ENCODE measurements at regions not wholly inside any gene's neighbourhood (a gene's known extent, or its start where the extent isn't known, plus 50 kb on each side); places are given as distances from the start of the nearest gene placed in this dataset.

DNA sequence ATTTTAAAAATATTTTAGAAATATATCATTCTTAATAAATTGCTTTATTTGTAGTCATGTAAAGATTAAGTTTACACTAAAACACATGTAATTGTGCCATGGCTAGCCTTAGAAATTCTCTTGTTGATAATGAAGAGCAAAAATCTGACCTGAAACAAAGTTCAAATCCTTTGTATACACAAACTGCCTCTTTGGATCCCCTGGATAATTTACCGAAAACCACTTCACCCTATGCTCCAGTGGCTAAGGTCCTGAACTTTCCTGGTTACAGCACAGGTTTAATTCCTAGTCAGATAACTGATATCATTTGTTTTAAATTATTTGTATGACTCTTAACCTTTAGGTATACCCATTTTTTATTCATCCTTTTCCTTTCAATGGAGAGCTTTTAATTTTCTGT is 1093.2 kb upstream of the ADGRL4 start:
- H3K4me3 Mint-ChIP-seq (ENCODE audit: low read depth, unreplicated experiment): no peak overlapping the region
- BruUV-seq (replicated peaks): no TSS peak
- H3K36me3 Mint-ChIP-seq (ENCODE audit: insufficient read depth, unreplicated experiment): no peaks in the 10 kb centered on the region
- no peaks in the 10 kb centered on the region for H3K27me3 Mint-ChIP-seq (ENCODE audit: unreplicated experiment)
- TF ChIP-seq, protein P1, sequence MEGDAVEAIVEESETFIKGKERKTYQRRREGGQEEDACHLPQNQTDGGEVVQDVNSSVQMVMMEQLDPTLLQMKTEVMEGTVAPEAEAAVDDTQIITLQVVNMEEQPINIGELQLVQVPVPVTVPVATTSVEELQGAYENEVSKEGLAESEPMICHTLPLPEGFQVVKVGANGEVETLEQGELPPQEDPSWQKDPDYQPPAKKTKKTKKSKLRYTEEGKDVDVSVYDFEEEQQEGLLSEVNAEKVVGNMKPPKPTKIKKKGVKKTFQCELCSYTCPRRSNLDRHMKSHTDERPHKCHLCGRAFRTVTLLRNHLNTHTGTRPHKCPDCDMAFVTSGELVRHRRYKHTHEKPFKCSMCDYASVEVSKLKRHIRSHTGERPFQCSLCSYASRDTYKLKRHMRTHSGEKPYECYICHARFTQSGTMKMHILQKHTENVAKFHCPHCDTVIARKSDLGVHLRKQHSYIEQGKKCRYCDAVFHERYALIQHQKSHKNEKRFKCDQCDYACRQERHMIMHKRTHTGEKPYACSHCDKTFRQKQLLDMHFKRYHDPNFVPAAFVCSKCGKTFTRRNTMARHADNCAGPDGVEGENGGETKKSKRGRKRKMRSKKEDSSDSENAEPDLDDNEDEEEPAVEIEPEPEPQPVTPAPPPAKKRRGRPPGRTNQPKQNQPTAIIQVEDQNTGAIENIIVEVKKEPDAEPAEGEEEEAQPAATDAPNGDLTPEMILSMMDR (IDR thresholded peaks at IDR 0.05; ENCODE audit: unreplicated experiment): no peak
- H3K27ac Mint-ChIP-seq (ENCODE audit: unreplicated experiment): no peak overlapping the region
- H3K9me3 Mint-ChIP-seq (ENCODE audit: low read depth, unreplicated experiment): peaks cover 8% of the 10 kb centered on the region
- no peak for DNase-seq
- CTCF ChIA-PET: no interaction called here
- intact Hi-C loops (cut with micrococcal nuclease; ENCODE audit: unreplicated experiment): no loop called here
- H3K4me1 Mint-ChIP-seq (ENCODE audit: low read depth, unreplicated experiment): no peaks in the 10 kb centered on the region

DNA sequence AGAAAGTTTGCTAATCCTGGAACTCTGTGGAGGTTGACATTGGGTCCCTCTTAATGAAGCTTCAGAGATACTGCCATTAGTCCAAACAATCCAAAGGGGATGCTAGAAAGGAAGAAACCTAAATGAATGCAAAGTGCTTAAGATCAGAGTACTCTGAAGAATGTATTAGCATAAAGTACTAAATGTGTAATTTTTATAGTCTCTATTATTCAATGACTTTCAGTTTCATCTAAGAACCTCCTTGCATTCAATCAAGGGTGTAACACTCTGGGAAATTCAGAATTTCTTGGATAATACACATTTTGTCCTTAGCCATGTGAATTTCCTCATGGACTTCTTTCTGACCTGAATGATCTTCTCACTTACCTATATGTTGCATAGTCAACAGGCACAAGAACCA is 1078.5 kb upstream of the ADGRL4 start:
- Mint-ChIP-seq H3K4me3 (ENCODE audit: low read depth, unreplicated experiment) (no peak overlapping the region), H3K9me3 (ENCODE audit: low read depth, unreplicated experiment) (no peaks in the 10 kb centered on the region), H3K36me3 (ENCODE audit: insufficient read depth, unreplicated experiment) (no peaks in the 10 kb centered on the region), H3K4me1 (ENCODE audit: low read depth, unreplicated experiment) (no peaks in the 10 kb centered on the region), H3K27me3 (ENCODE audit: unreplicated experiment) (no peaks in the 10 kb centered on the region), H3K27ac (ENCODE audit: unreplicated experiment) (no peak overlapping the region)
- intact Hi-C loops (cut with micrococcal nuclease; ENCODE audit: unreplicated experiment): no loop called here
- no TSS peak for BruUV-seq (replicated peaks)
- CTCF ChIA-PET: no interaction called here
- TF ChIP-seq, protein P1 (IDR thresholded peaks at IDR 0.05; ENCODE audit: unreplicated experiment): no peak
- no peak for DNase-seq

DNA sequence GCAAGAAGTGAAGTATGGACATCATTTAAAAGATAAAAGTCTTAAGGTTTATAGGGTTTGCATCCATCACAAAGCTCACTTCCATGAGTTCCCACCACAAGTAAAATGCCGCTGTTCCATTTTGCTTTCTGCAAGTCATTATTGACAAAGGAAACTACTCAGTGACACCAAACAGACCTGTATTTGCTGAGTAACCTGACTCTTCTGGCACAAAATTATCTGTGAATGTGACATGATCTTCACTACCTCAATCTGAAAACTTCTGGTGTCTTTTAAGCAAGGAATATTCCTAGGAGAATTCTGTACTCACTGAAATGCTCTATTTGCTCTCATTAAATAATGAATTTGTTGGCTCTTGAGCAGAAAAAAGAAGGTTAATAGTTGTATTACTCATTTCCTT is 1077.4 kb upstream of the ADGRL4 start:
- Mint-ChIP-seq H3K27me3 (ENCODE audit: unreplicated experiment) (no peaks in the 10 kb centered on the region), H3K36me3 (ENCODE audit: insufficient read depth, unreplicated experiment) (no peaks in the 10 kb centered on the region), H3K9me3 (ENCODE audit: low read depth, unreplicated experiment) (no peaks in the 10 kb centered on the region), H3K27ac (ENCODE audit: unreplicated experiment) (no peak overlapping the region), H3K4me3 (ENCODE audit: low read depth, unreplicated experiment) (no peak overlapping the region), H3K4me1 (ENCODE audit: low read depth, unreplicated experiment) (no peaks in the 10 kb centered on the region)
- DNase-seq: no peak
- CTCF ChIA-PET: interaction anchor here (0.6 kb wide), 1 partner anchor 823 kb away, joined by 5 read pairs; no protein-coding TSS in a partner anchor
- intact Hi-C loops (cut with micrococcal nuclease; ENCODE audit: unreplicated experiment): no loop called here
- TF ChIP-seq, protein P1 (IDR thresholded peaks at IDR 0.05; ENCODE audit: unreplicated experiment): no peak
- no TSS peak for BruUV-seq (replicated peaks)

DNA sequence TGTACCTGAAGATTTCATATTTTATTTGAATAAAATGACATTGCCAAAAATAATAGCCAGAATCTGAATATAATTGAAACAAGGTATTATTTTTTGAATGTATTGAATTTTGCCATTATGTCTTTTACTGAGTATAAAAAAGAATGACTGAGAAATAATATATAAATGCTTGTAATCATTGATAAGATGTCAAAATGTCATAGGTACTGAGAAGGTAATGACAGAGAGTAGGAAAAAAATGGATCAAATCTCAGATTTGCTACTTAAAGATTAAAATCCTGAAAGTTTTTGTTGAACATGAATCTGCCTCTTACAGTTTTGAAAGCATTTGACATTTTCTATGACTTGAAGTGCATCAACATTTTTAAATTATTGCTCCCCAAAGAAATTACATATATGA is 1069.9 kb upstream of the ADGRL4 start:
- no peak overlapping the region for H3K27ac Mint-ChIP-seq (ENCODE audit: unreplicated experiment)
- H3K4me3 Mint-ChIP-seq (ENCODE audit: low read depth, unreplicated experiment): no peak overlapping the region
- TF ChIP-seq, protein P1 (IDR thresholded peaks at IDR 0.05; ENCODE audit: unreplicated experiment): no peak
- no peak for DNase-seq
- no peaks in the 10 kb centered on the region for H3K9me3 Mint-ChIP-seq (ENCODE audit: low read depth, unreplicated experiment)
- H3K27me3 Mint-ChIP-seq (ENCODE audit: unreplicated experiment): no peaks in the 10 kb centered on the region
- intact Hi-C loops (cut with micrococcal nuclease; ENCODE audit: unreplicated experiment): no loop called here
- no peaks in the 10 kb centered on the region for H3K4me1 Mint-ChIP-seq (ENCODE audit: low read depth, unreplicated experiment)
- CTCF ChIA-PET: no interaction called here
- no peaks in the 10 kb centered on the region for H3K36me3 Mint-ChIP-seq (ENCODE audit: insufficient read depth, unreplicated experiment)
- no TSS peak for BruUV-seq (replicated peaks)

DNA sequence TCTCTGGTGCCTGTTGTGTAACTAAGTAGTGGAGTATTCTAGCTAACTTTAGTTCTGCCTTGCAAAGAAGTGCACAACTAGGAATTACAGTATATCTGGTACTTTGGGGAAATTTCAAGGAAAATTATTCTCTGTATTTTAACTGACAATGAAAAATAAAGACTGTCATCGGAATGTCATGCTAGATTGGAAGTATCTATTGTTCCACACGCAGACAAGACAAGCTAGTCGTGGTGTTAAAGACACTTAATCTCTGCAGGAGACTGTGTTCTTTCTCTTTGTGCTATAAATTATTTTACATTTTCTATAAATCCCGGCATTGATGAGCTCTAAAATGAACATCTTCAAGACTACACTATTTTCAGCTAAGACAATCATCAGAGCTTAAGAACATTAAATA is 1068.8 kb upstream of the ADGRL4 start:
- TF ChIP-seq, protein P1 (IDR thresholded peaks at IDR 0.05; ENCODE audit: unreplicated experiment): no peak
- intact Hi-C loops (cut with micrococcal nuclease; ENCODE audit: unreplicated experiment): no loop called here
- no peak for DNase-seq
- no TSS peak for BruUV-seq (replicated peaks)
- no peak overlapping the region for H3K27ac Mint-ChIP-seq (ENCODE audit: unreplicated experiment)
- no peak overlapping the region for H3K4me3 Mint-ChIP-seq (ENCODE audit: low read depth, unreplicated experiment)
- CTCF ChIA-PET: no interaction called here
- no peaks in the 10 kb centered on the region for H3K27me3 Mint-ChIP-seq (ENCODE audit: unreplicated experiment)
- H3K9me3 Mint-ChIP-seq (ENCODE audit: low read depth, unreplicated experiment): no peaks in the 10 kb centered on the region
- H3K4me1 Mint-ChIP-seq (ENCODE audit: low read depth, unreplicated experiment): no peaks in the 10 kb centered on the region
- no peaks in the 10 kb centered on the region for H3K36me3 Mint-ChIP-seq (ENCODE audit: insufficient read depth, unreplicated experiment)
